SJCRH30 (cell line): ENCODE measurements at regions not wholly inside any gene's neighbourhood (a gene's known extent, or its start where the extent isn't known, plus 50 kb on each side); places are given as distances from the start of the nearest gene placed in this dataset.

Source experiments
- DNase-seq, 2 experiments: peaks; one replicate each; pipeline ENCODE4 v3.0.0-alpha.2; 2015 to 2020
- H3K27ac ChIP-seq: fragments of 250-450 bp; sonication (Bioruptor Pico); 2 replicates; pipeline ENCODE4 v1.5.1; 2020; ENCODE audit warnings: mild to moderate bottlenecking, moderate library complexity
- H3K27me3 ChIP-seq: fragments of 250-450 bp; sonication (Bioruptor Pico); 2 replicates; pipeline ENCODE4 v1.5.1; 2020; ENCODE audit warnings: mild to moderate bottlenecking, moderate library complexity
- H3K36me3 ChIP-seq: fragments of 250-450 bp; sonication (Bioruptor Pico); 2 replicates; pipeline ENCODE4 v1.5.1; 2020; ENCODE audit warnings: mild to moderate bottlenecking, moderate library complexity
- H3K4me1 ChIP-seq: fragments of 250-450 bp; sonication (Bioruptor Pico); 2 replicates; pipeline ENCODE4 v1.5.1; 2020; ENCODE audit warnings: mild to moderate bottlenecking, moderate library complexity
- H3K4me3 ChIP-seq: fragments of 250-450 bp; sonication (Bioruptor Pico); 2 replicates; pipeline ENCODE4 v1.5.1; 2020; ENCODE audit warnings: mild to moderate bottlenecking, moderate library complexity
- H3K9me3 ChIP-seq: fragments of 250-450 bp; sonication (Bioruptor Pico); replicated peaks from 2 replicates; pipeline ENCODE4 v1.5.1; 2020; ENCODE audit warnings: mild to moderate bottlenecking, moderate library complexity

- DNase-seq = no peak
- no peak overlapping the region for H3K27ac ChIP-seq
- no peaks in the 10 kb centered on the region for H3K9me3 ChIP-seq
- no peaks in the 10 kb centered on the region for H3K27me3 ChIP-seq
- H3K36me3 ChIP-seq = no peaks in the 10 kb centered on the region
- no peak overlapping the region for H3K4me3 ChIP-seq
- no peaks in the 10 kb centered on the region for H3K4me1 ChIP-seq
These were observed 591.2 kb downstream of the ZNF674 start for GRCh38 chrX:45954026-45954425.

GRCh38 chrX:45952030-45952429, 593.2 kb downstream of the ZNF674 start:
- Histone ChIP-seq H3K9me3 (no peaks in the 10 kb centered on the region), H3K36me3 (no peaks in the 10 kb centered on the region), H3K27ac (no peak overlapping the region), H3K27me3 (no peaks in the 10 kb centered on the region), H3K4me3 (no peak overlapping the region), H3K4me1 (no peaks in the 10 kb centered on the region)
- DNase-seq = no peak

GRCh38 chrX:45935408-45935807, 609.8 kb downstream of the ZNF674 start:
- Histone ChIP-seq H3K9me3 (no peaks in the 10 kb centered on the region), H3K4me1 (no peaks in the 10 kb centered on the region), H3K27ac (no peak overlapping the region), H3K36me3 (no peaks in the 10 kb centered on the region), H3K4me3 (no peak overlapping the region), H3K27me3 (no peaks in the 10 kb centered on the region)
- DNase-seq = no peak

GRCh38 chrX:45912316-45912715, 632.9 kb downstream of the ZNF674 start:
- Histone ChIP-seq H3K4me1 (no peaks in the 10 kb centered on the region), H3K9me3 (no peaks in the 10 kb centered on the region), H3K27me3 (no peaks in the 10 kb centered on the region), H3K27ac (no peak overlapping the region), H3K36me3 (no peaks in the 10 kb centered on the region), H3K4me3 (no peak overlapping the region)
- DNase-seq = no peak

- DNase-seq = no peak
- no peak overlapping the region for H3K4me3 ChIP-seq
- H3K9me3 ChIP-seq = no peaks in the 10 kb centered on the region
- H3K27ac ChIP-seq = no peak overlapping the region
- no peaks in the 10 kb centered on the region for H3K27me3 ChIP-seq
- no peaks in the 10 kb centered on the region for H3K36me3 ChIP-seq
- no peaks in the 10 kb centered on the region for H3K4me1 ChIP-seq
These were observed 637.4 kb downstream of the ZNF674 start for GRCh38 chrX:45907786-45908185.

GRCh38 chrX:45903781-45904201, 641.4 kb downstream of the ZNF674 start:
- Histone ChIP-seq H3K4me3 (no peak overlapping the region), H3K27ac (no peak overlapping the region), H3K27me3 (no peaks in the 10 kb centered on the region), H3K9me3 (no peaks in the 10 kb centered on the region), H3K4me1 (no peaks in the 10 kb centered on the region), H3K36me3 (no peaks in the 10 kb centered on the region)
- DNase-seq = no peak

- Histone ChIP-seq H3K9me3 (no peaks in the 10 kb centered on the region), H3K4me3 (no peak overlapping the region), H3K36me3 (no peaks in the 10 kb centered on the region), H3K27ac (no peak overlapping the region), H3K27me3 (no peaks in the 10 kb centered on the region), H3K4me1 (no peaks in the 10 kb centered on the region)
- no peak for DNase-seq
These were observed 644.2 kb downstream of the ZNF674 start for GRCh38 chrX:45900766-45901615.

GRCh38 chrX:45894864-45895645, 650.2 kb downstream of the ZNF674 start:
- no peak for DNase-seq
- Histone ChIP-seq H3K36me3 (no peaks in the 10 kb centered on the region), H3K27ac (no peak overlapping the region), H3K4me1 (no peaks in the 10 kb centered on the region), H3K9me3 (no peaks in the 10 kb centered on the region), H3K4me3 (no peak overlapping the region), H3K27me3 (no peaks in the 10 kb centered on the region)

- Histone ChIP-seq H3K4me1 (no peaks in the 10 kb centered on the region), H3K9me3 (no peaks in the 10 kb centered on the region), H3K36me3 (no peaks in the 10 kb centered on the region), H3K27me3 (no peaks in the 10 kb centered on the region), H3K4me3 (no peak overlapping the region), H3K27ac (no peak overlapping the region)
- DNase-seq = no peak
These were observed 655.8 kb downstream of the ZNF674 start for GRCh38 chrX:45889471-45889870.

- no peaks in the 10 kb centered on the region for H3K27me3 ChIP-seq
- no peak for DNase-seq
- H3K4me1 ChIP-seq = no peaks in the 10 kb centered on the region
These were observed 656.7 kb downstream of the ZNF674 start for GRCh38 chrX:45888518-45888917.

GRCh38 chrX:45885931-45886330, 659.3 kb downstream of the ZNF674 start:
- no peak overlapping the region for H3K27ac ChIP-seq
- no peaks in the 10 kb centered on the region for H3K36me3 ChIP-seq
- H3K9me3 ChIP-seq = no peaks in the 10 kb centered on the region
- no peak for DNase-seq
- no peaks in the 10 kb centered on the region for H3K4me1 ChIP-seq
- H3K4me3 ChIP-seq = no peak overlapping the region
- no peaks in the 10 kb centered on the region for H3K27me3 ChIP-seq

More at GRCh38 chrX:45888518-45888917, 656.7 kb downstream of the ZNF674 start:
- Histone ChIP-seq H3K27ac (no peak overlapping the region), H3K9me3 (no peaks in the 10 kb centered on the region), H3K4me3 (no peak overlapping the region), H3K36me3 (no peaks in the 10 kb centered on the region)

- Histone ChIP-seq H3K36me3 (no peaks in the 10 kb centered on the region), H3K4me1 (no peaks in the 10 kb centered on the region), H3K27me3 (no peaks in the 10 kb centered on the region), H3K4me3 (no peak overlapping the region), H3K9me3 (no peaks in the 10 kb centered on the region), H3K27ac (no peak overlapping the region)
- DNase-seq = no peak
These were observed 665.7 kb downstream of the ZNF674 start for GRCh38 chrX:45879512-45879911.

GRCh38 chrX:45876206-45876605, 669.0 kb downstream of the ZNF674 start:
- no peaks in the 10 kb centered on the region for H3K36me3 ChIP-seq
- H3K9me3 ChIP-seq = no peaks in the 10 kb centered on the region
- no peak overlapping the region for H3K4me3 ChIP-seq
- DNase-seq = no peak
- H3K27me3 ChIP-seq = no peaks in the 10 kb centered on the region
- H3K27ac ChIP-seq = no peak overlapping the region
- H3K4me1 ChIP-seq = no peaks in the 10 kb centered on the region

- Histone ChIP-seq H3K4me1 (no peaks in the 10 kb centered on the region), H3K4me3 (no peak overlapping the region), H3K27ac (no peak overlapping the region), H3K27me3 (no peaks in the 10 kb centered on the region), H3K36me3 (no peaks in the 10 kb centered on the region), H3K9me3 (no peaks in the 10 kb centered on the region)
- no peak for DNase-seq
These were observed 671.4 kb downstream of the ZNF674 start for GRCh38 chrX:45873781-45874180.

- Histone ChIP-seq H3K36me3 (no peaks in the 10 kb centered on the region), H3K9me3 (no peaks in the 10 kb centered on the region), H3K4me3 (no peak overlapping the region), H3K27ac (no peak overlapping the region), H3K4me1 (no peaks in the 10 kb centered on the region), H3K27me3 (no peaks in the 10 kb centered on the region)
- no peak for DNase-seq
These were observed 671.8 kb upstream of the DIPK2B start for GRCh38 chrX:45872480-45872879.
